Right lobe of liver (tissue), 4 donors: ENCODE measurements at regions not wholly inside any gene's neighbourhood (a gene's known extent, or its start where the extent isn't known, plus 50 kb on each side); places are given as distances from the start of the nearest gene placed in this dataset.

Experiments
- CTCF ChIP-seq, 4 donors: fragments of 200-600 bp in 3 of 4; fragments of 450-650 bp in 1 of 4; IDR thresholded peaks; one replicate each; pipeline versions ENCODE4 v1.5.1 to v1.8.0; 2016 to 2022; ENCODE audit warnings: antibody characterized with exemption in 4 of 4, mild to moderate bottlenecking in 2 of 4
- POLR2A ChIP-seq: fragments of 450-650 bp; IDR thresholded peaks from one replicate; pipeline ENCODE4 v1.6.1; 2017; ENCODE audit warnings: antibody characterized with exemption, mild to moderate bottlenecking
- donor health status: DM: no; HTN: no; CAD: no.
- donor health status: DM: no; HTN: no; CAD: no.
- donor health status: DM: no; HTN: yes; CAD: no.

DNA sequence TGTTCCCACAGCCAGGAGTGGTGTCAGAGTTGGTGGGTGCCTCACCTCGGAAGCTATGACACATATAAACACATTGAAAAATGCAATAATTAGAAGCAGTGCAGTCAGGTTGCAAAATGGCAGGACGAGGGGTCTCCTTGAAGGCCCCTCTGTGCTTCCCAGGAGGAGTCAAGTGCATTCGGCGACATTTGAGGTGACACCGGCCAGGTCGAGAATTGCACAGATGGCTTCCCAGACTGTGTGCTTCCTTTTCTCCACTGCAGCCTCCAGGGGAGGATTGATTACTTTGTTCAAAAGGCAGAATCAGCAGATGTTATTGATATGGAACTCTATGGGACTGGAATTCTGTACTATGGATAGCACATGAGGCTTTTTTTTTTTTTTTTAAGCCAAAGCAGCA lies 163.2 kb downstream of the MINAR1 start:
- TF ChIP-seq CTCF (IDR thresholded peaks at IDR 0.05) (no peak), POLR2A (no peak)
